ENCODE measurements at regions not wholly inside any gene's neighbourhood (a gene's known extent, or its start where the extent isn't known, plus 50 kb on each side); places are given as distances from the start of the nearest gene placed in this dataset.

- TF ChIP-seq, protein P1, sequence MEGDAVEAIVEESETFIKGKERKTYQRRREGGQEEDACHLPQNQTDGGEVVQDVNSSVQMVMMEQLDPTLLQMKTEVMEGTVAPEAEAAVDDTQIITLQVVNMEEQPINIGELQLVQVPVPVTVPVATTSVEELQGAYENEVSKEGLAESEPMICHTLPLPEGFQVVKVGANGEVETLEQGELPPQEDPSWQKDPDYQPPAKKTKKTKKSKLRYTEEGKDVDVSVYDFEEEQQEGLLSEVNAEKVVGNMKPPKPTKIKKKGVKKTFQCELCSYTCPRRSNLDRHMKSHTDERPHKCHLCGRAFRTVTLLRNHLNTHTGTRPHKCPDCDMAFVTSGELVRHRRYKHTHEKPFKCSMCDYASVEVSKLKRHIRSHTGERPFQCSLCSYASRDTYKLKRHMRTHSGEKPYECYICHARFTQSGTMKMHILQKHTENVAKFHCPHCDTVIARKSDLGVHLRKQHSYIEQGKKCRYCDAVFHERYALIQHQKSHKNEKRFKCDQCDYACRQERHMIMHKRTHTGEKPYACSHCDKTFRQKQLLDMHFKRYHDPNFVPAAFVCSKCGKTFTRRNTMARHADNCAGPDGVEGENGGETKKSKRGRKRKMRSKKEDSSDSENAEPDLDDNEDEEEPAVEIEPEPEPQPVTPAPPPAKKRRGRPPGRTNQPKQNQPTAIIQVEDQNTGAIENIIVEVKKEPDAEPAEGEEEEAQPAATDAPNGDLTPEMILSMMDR (optimal IDR thresholded peaks at IDR 0.05 in 1 of 3, IDR thresholded peaks at IDR 0.05 in 1 of 3, conservative IDR thresholded peaks at IDR 0.05 in 1 of 3; ENCODE audit: extremely low read depth in 1 of 3, insufficient read depth in 2 of 3, low read length in 3 of 3) = no peak
- no peak for TF ChIP-seq EZH2 (IDR thresholded peaks at IDR 0.05; ENCODE audit: low read length)
Measured at GRCh38 chr5:144941004-144941403, 770.3 kb downstream of the KCTD16 start.

All from keratinocyte (primary cell).